Brain microvascular endothelial cell (primary cell): ENCODE measurements at regions not wholly inside any gene's neighbourhood (a gene's known extent, or its start where the extent isn't known, plus 50 kb on each side); places are given as distances from the start of the nearest gene placed in this dataset.

ENCODE experiments used
- DNase-seq: peaks from one replicate; pipeline ENCODE4 v3.0.0-alpha.2; 2020
- H3K27ac ChIP-seq: fragments of 250-450 bp; sonication (Bioruptor Pico); 2 replicates; pipeline ENCODE4 v1.5.1; 2020; ENCODE audit warnings: mild to moderate bottlenecking, moderate library complexity
- H3K27me3 ChIP-seq: fragments of 250-450 bp; sonication (Bioruptor Pico); replicated peaks from 2 replicates; pipeline ENCODE4 v1.5.1; 2020; ENCODE audit warnings: mild to moderate bottlenecking
- H3K36me3 ChIP-seq: fragments of 250-450 bp; sonication (Bioruptor Pico); replicated peaks from 2 replicates; pipeline ENCODE4 v1.5.1; 2020; ENCODE audit warnings: mild to moderate bottlenecking
- H3K4me3 ChIP-seq: 2 replicates; pipeline ENCODE4 v1.5.1; 2011; ENCODE audit warnings: low read depth, mild to moderate bottlenecking, control low read depth, low read length, moderate library complexity
- CTCF ChIP-seq: IDR thresholded peaks from 2 replicates; pipeline ENCODE4 v1.5.1; 2011; ENCODE audit warnings: low read depth, mild to moderate bottlenecking, moderate library complexity, low read length, control low read depth, inconsistent platforms; ENCODE audit errors: missing control alignments
- in situ Hi-C: cut with HindIII; loops from 2 replicates; pipeline ENCODE4 v1.10.0; 2017; ENCODE audit warnings: low sequenced_read_pairs, low pct_ligation_motif_present

DNA sequence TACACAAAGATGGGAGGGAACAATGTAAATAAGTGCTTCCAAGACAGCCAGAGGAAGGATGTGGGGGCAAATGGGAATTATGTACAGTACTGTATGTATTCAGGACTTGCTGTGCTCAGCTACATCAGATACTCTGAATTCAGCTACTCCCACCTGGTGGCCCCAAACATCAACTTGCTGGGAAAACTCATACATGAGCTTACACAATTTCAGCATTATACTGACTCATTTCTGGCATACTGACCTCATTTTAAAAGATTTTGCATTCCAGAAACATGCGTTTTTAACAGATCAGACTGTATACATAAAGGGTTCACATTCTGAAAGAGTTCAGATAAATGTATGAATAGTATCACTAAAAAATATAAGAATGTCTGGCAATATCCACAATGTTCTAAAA, 59.7 kb downstream of the GPX5 start:
- Histone ChIP-seq H3K4me3 (no peak overlapping the region), H3K27ac (peak overlapping the region; percentile 34), H3K36me3 (no peaks in the 10 kb centered on the region), H3K27me3 (no peaks in the 10 kb centered on the region)
- DNase-seq, result peak; percentile 77
- TF ChIP-seq CTCF, result peak; percentile 54
- in situ Hi-C loops, result no loop called here

DNA sequence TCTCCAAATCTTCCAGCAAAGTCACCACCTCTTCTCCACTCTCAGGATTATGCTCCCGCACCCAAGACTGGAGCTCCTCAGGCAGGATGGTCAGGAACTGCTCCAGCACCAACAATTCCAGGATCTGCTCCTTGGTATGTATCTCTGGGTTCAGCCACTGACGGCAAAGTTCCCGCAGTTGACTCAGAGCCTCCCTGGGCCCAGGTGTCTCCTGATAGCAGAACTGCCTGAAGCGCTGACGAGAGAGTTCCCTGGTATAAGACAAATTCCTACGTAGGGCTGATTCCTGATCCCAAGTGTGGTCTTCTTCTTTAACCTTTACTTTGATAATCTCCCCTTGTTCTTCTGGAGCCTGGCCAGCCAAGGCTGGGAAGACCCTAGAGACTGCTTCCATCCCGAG, 60.6 kb downstream of the GPX5 start:
- DNase-seq, result no peak
- Histone ChIP-seq H3K27ac (no peak overlapping the region), H3K4me3 (peak overlapping the region; percentile 77), H3K27me3 (no peaks in the 10 kb centered on the region), H3K36me3 (no peaks in the 10 kb centered on the region)
- TF ChIP-seq CTCF, result no peak
- in situ Hi-C loops, result no loop called here

DNA sequence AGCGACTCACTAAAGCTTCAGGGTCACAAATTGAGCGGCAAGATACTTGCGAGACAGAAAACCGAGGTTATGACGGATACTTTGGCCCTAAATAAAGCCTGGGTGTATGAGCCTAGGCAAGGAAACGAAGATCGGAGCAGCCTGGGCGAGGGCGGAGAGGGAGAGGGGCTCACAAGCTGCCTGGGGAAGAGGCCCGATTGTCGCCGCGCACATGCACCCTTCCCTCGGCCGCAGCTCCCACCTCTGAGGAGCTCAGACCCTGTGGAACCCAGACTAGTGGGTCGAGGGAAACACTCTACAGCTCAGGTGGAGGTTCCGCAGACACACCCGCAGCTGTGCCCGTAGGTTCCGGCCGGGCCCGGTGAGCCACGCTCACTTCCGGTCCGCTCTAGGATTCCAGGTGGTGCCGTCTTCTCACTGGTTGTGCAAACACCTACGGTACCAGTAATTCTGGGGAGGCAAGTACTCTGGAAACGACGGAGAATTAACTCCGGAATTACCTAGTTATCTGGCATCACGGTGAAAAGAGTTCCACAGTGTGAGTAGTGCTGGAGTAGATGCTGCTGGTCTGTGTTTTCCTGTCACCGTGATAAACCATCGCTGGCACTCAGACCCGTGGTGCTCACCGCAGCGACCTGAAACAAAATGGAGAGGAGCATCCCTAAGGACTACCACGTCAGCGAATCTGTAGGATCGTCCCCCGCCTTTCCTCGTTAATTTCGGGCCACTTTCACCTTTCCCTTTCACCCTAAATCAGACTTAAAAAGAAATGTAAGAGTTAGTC, 61.5 kb downstream of the GPX5 start:
- in situ Hi-C loops, result no loop called here
- peak overlapping the region; percentile 77 for H3K4me3 ChIP-seq
- peak; percentile 47 for DNase-seq
- no peaks in the 10 kb centered on the region for H3K27me3 ChIP-seq
- H3K36me3 ChIP-seq, result no peaks in the 10 kb centered on the region
- no peak overlapping the region for H3K27ac ChIP-seq
- no peak for TF ChIP-seq CTCF

GRCh38 chr6:28587746-28588075, 62.0 kb downstream of the GPX5 start:
- Histone ChIP-seq H3K4me3 (peak overlapping the region; percentile 77), H3K27ac (no peak overlapping the region), H3K27me3 (no peaks in the 10 kb centered on the region), H3K36me3 (no peaks in the 10 kb centered on the region)
- TF ChIP-seq CTCF, result no peak
- in situ Hi-C loops, result no loop called here
- peak; percentile 40 for DNase-seq

GRCh38 chr6:28588666-28589065, 63.0 kb downstream of the GPX5 start:
- no peak for DNase-seq
- Histone ChIP-seq H3K4me3 (no peak overlapping the region), H3K36me3 (no peaks in the 10 kb centered on the region), H3K27me3 (no peaks in the 10 kb centered on the region), H3K27ac (no peak overlapping the region)
- in situ Hi-C loops, result no loop called here
- no peak for TF ChIP-seq CTCF
